NCI-H748 (cell line): ENCODE measurements at regions not wholly inside any gene's neighbourhood (a gene's known extent, or its start where the extent isn't known, plus 50 kb on each side); places are given as distances from the start of the nearest gene placed in this dataset.
A peak's percentile ranks its signal among the peaks of the same experiment; 100 is the strongest.

Source experiments
- DNase-seq: peaks from one replicate; lab custom pipeline; 2025; ENCODE audit not compliant: unreplicated experiment; lab: John Stamatoyannopoulos, UW

- DNase-seq: no peak
Measured at GRCh38 chr1:67948151-67949080, 102.0 kb downstream of the DIRAS3 start.

- DNase-seq: no peak
Measured at GRCh38 chr1:67947114-67947513, 103.3 kb downstream of the DIRAS3 start.

GRCh38 chr1:67945733-67946374 lies 104.6 kb downstream of the DIRAS3 start:
- DNase-seq: peak; percentile 88

GRCh38 chr1:67942274-67942673 lies 108.2 kb downstream of the DIRAS3 start:
- peak; percentile 21 for DNase-seq

- no peak for DNase-seq
Measured at GRCh38 chr1:67941746-67942145, 108.5 kb upstream of the GNG12 start.

GRCh38 chr1:67941155-67941554 lies 107.9 kb upstream of the GNG12 start:
- no peak for DNase-seq

- DNase-seq: no peak
Measured at GRCh38 chr1:67939942-67940341, 106.7 kb upstream of the GNG12 start.

GRCh38 chr1:67939186-67939743 lies 106.0 kb upstream of the GNG12 start:
- peak; percentile 66 for DNase-seq

- no peak for DNase-seq
Measured at GRCh38 chr1:67937651-67938050, 104.4 kb upstream of the GNG12 start.

GRCh38 chr1:67937010-67937409 lies 103.7 kb upstream of the GNG12 start:
- no peak for DNase-seq

- DNase-seq: no peak
Measured at GRCh38 chr1:67935560-67935959, 102.3 kb upstream of the GNG12 start.

- no peak for DNase-seq
Measured at GRCh38 chr1:67931198-67931597, 97.9 kb upstream of the GNG12 start.

- DNase-seq: no peak
Measured at GRCh38 chr1:67923074-67923473, 89.8 kb upstream of the GNG12 start.

GRCh38 chr1:67921725-67922489 lies 88.6 kb upstream of the GNG12 start:
- DNase-seq: no peak

- no peak for DNase-seq
Measured at GRCh38 chr1:67919274-67920072, 86.2 kb upstream of the GNG12 start.

- no peak for DNase-seq
Measured at GRCh38 chr1:67918067-67918466, 84.8 kb upstream of the GNG12 start.

GRCh38 chr1:67917006-67917405 lies 83.7 kb upstream of the GNG12 start:
- no peak for DNase-seq

- no peak for DNase-seq
Measured at GRCh38 chr1:67916140-67916886, 83.0 kb upstream of the GNG12 start.

- DNase-seq: no peak
Measured at GRCh38 chr1:67909776-67910175, 76.5 kb upstream of the GNG12 start.
